IMR-90 (cell line): ENCODE measurements at regions not wholly inside any gene's neighbourhood (a gene's known extent, or its start where the extent isn't known, plus 50 kb on each side); places are given as distances from the start of the nearest gene placed in this dataset.
A peak's percentile ranks its signal among the peaks of the same experiment; 100 is the strongest.

Experiments used
- ATAC-seq: fragments of 200-7000 bp; cut with Tn5 transposase; 2 replicates; pipeline ENCODE4 v1.9.1; 2020; ENCODE audit warnings: low read depth, mild to moderate bottlenecking, moderate library complexity
- BruUV-seq: library from RNA; stranded (reverse); fragments of 400-500 nt; replicated peaks from 2 replicates; lab custom pipeline; 2021; lab: Mats Ljungman, UMichigan
- CTCF ChIA-PET: fragments of 300-600 bp; formaldehyde crosslinking; extraction: SDS; loops from one replicate; lab custom pipeline; 2021; ENCODE audit warnings: antibody characterized with exemption; lab: Yijun Ruan, JAX
- POLR2A ChIA-PET: fragments of 300-600 bp; sonication (Branson Sonifier 250); formaldehyde crosslinking; loops from one replicate; lab custom pipeline; 2022; ENCODE audit warnings: antibody characterized with exemption; ENCODE audit not compliant: unreplicated experiment; lab: Charles Lee
- DNase-seq: peaks from one replicate; pipeline ENCODE4 v3.0.0; 2013
- H2AFZ ChIP-seq: replicated peaks from 2 replicates; pipeline ENCODE3; 2013; ENCODE audit warnings: low read length, mild to moderate bottlenecking; ENCODE audit not compliant: poor library complexity
- H2AK5ac ChIP-seq: 2 replicates; pipeline ENCODE4 v1.6.1; 2013; ENCODE audit warnings: low read depth, low read length, inconsistent platforms
- H2AK9ac ChIP-seq: replicated peaks from 2 replicates; pipeline ENCODE3; 2013; ENCODE audit warnings: mild to moderate bottlenecking, low read depth, low read length, moderate library complexity; ENCODE audit not compliant: poor library complexity
- H2BK120ac ChIP-seq: 2 replicates; pipeline ENCODE4 v1.6.1; 2013; ENCODE audit warnings: low read depth, low read length, inconsistent platforms
- H2BK15ac ChIP-seq: 3 replicates; pipeline ENCODE4 v1.6.1; 2013; ENCODE audit warnings: low read depth, low read length, inconsistent platforms
- H2BK20ac ChIP-seq: 2 replicates; pipeline ENCODE4 v1.6.1; 2013; ENCODE audit warnings: low read depth, mild to moderate bottlenecking, inconsistent platforms, low read length, moderate library complexity
- H2BK5ac ChIP-seq: 2 replicates; pipeline ENCODE4 v1.6.1; 2013; ENCODE audit warnings: mild to moderate bottlenecking, low read depth, low read length, inconsistent platforms; ENCODE audit not compliant: poor library complexity, severe bottlenecking
- H3K14ac ChIP-seq: replicated peaks from 2 replicates; pipeline ENCODE4 v1.6.1; 2013; ENCODE audit warnings: low read depth, low read length, inconsistent platforms
- H3K18ac ChIP-seq: 2 replicates; pipeline ENCODE4 v1.6.1; 2013; ENCODE audit warnings: low read depth, low read length, control low read depth
- H3K23ac ChIP-seq: 2 replicates; pipeline ENCODE4 v1.6.1; 2013; ENCODE audit warnings: low read depth, low read length, inconsistent platforms
- H3K27ac ChIP-seq: 2 replicates; pipeline ENCODE4 v1.5.1; 2013; ENCODE audit warnings: mild to moderate bottlenecking, control low read depth, low read length; ENCODE audit not compliant: insufficient read depth
- H3K27me3 ChIP-seq: 2 replicates; pipeline ENCODE4 v1.6.1; 2013; ENCODE audit warnings: low read length; ENCODE audit not compliant: control insufficient read depth, insufficient read depth
- H3K36me3 ChIP-seq: 2 replicates; pipeline ENCODE4 v1.6.1; 2013; ENCODE audit warnings: low read length, mixed read lengths; ENCODE audit not compliant: control insufficient read depth, insufficient read depth
- H3K4ac ChIP-seq: 2 replicates; pipeline ENCODE4 v1.6.1; 2013; ENCODE audit warnings: low read depth, low read length, inconsistent platforms
- H3K4me1 ChIP-seq: 2 replicates; pipeline ENCODE4 v1.6.1; 2013; ENCODE audit warnings: low read length, mixed read lengths; ENCODE audit not compliant: control insufficient read depth, insufficient read depth
- H3K4me2 ChIP-seq: 2 replicates; pipeline ENCODE4 v1.6.1; 2013; ENCODE audit warnings: low read depth, mild to moderate bottlenecking, control low read depth, low read length, moderate library complexity
- H3K4me3 ChIP-seq: 2 replicates; pipeline ENCODE4 v1.5.1; 2013; ENCODE audit warnings: low read depth, mild to moderate bottlenecking, control low read depth, low read length, moderate library complexity; ENCODE audit not compliant: insufficient read depth
- H3K56ac ChIP-seq: 2 replicates; pipeline ENCODE4 v1.6.1; 2013; ENCODE audit warnings: low read length, inconsistent platforms; ENCODE audit not compliant: insufficient read depth; ENCODE audit errors: extremely low read depth
- H3K79me1 ChIP-seq, 2 experiments: 2 replicates each; pipeline ENCODE4 v1.6.1; 2013; ENCODE audit warnings: low read length in 2 of 2, inconsistent platforms in 1 of 2, low read depth in 1 of 2
- H3K9ac ChIP-seq: 2 replicates; pipeline ENCODE4 v1.6.1; 2013; ENCODE audit warnings: low read depth, low read length, control low read depth
- H3K9me1 ChIP-seq: 2 replicates; pipeline ENCODE4 v1.6.1; 2013; ENCODE audit warnings: low read length, inconsistent platforms; ENCODE audit not compliant: insufficient read depth
- H3K9me3 ChIP-seq: 2 replicates; pipeline ENCODE4 v1.6.1; 2013; ENCODE audit warnings: low read length; ENCODE audit not compliant: control insufficient read depth, insufficient read depth
- H4K20me1 ChIP-seq: 2 replicates; pipeline ENCODE4 v1.6.1; 2013; ENCODE audit warnings: low read length, inconsistent platforms; ENCODE audit not compliant: insufficient read depth
- H4K5ac ChIP-seq: 2 replicates; pipeline ENCODE4 v1.6.1; 2013; ENCODE audit warnings: mild to moderate bottlenecking, low read depth, low read length, control low read depth
- H4K8ac ChIP-seq, 2 experiments: 2 replicates each; pipeline ENCODE4 v1.6.1; 2013; ENCODE audit warnings: low read depth in 2 of 2, low read length in 2 of 2, control low read depth in 1 of 2, inconsistent platforms in 1 of 2
- H4K91ac ChIP-seq: 2 replicates; pipeline ENCODE4 v1.6.1; 2013; ENCODE audit warnings: low read depth, low read length, inconsistent platforms; ENCODE audit not compliant: insufficient read depth
- CEBPB ChIP-seq: IDR thresholded peaks from 2 replicates; pipeline ENCODE4 v1.6.1; 2012; ENCODE audit warnings: low read depth, low read length, improper control_type of control experiment
- MXI1 ChIP-seq: IDR thresholded peaks from 2 replicates; pipeline ENCODE4 v1.6.1; 2012; ENCODE audit warnings: low read depth, mild to moderate bottlenecking, low read length, moderate library complexity, borderline replicate concordance
- WGBS, 2 experiments: methylation state at CpG; one replicate each; pipeline versions ENCODE4 v1.1.5 to v1.1.7; 2013; ENCODE audit warnings: missing lambda C conversion rate in 2 of 2; ENCODE audit not compliant: insufficient read length in 1 of 2; ENCODE audit errors: extremely low coverage in 2 of 2; 5-methylcytosine and 5-hydroxymethylcytosine counted together
- dilution Hi-C: fragments of 300-500 bp; cut with HindIII; formaldehyde crosslinking; loops from one replicate; pipeline ENCODE4 v1.14.3; 2018; ENCODE audit warnings: low sequenced_read_pairs; ENCODE audit not compliant: unreplicated experiment
- in situ Hi-C: fragments of 300-500 bp; cut with MboI; formaldehyde crosslinking; loops from 3 replicates; pipeline ENCODE4 v1.14.3; 2019; ENCODE audit warnings: low sequenced_read_pairs, inconsistent platforms, mixed read lengths
- intact Hi-C: fragments of 100-400 bp; cut with micrococcal nuclease; formaldehyde crosslinking; loops from 2 replicates; pipeline ENCODE4 v1.10.0; 2022

DNA sequence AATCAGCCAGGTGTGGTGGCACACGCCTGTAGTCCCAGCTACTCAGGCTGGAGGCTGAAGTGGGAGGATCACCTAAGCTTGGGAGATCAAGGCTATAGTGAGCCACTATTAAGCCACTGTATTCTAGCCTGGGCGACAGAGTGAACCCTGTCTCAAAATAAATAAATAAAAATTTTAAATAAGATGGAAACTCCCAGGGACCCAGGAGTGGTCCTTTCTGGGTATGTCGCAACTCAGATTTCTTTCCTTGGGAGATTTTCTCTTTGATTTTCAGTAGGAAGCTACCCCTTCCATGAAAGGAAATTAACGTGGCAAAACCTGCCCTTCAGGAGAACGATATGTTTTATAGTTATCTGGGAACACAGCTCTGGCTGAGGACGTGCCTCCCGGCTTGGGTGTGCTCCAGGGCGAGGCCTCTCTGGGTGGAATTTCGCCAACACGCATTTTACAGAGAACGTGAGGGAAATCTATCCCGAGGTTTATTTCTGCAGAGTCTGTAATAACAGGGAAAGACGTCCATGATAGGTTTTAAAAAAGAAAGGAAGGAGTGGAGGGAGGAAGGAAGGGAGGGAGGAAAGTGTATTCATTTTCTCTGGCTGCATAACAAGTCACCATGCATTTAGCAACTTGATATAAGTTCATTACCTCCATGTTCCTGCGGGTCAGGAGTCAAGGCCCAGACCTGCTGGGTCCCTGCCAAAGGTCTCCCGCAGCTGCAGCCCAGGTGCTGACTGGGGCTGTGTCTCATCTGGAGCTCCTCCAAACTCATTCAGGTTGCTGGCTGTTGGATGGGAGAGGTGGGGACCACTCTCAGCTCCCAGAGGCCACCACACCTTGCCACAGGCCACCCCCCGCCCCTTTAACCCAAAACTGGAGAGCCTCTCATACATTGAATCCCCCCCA lies 80.6 kb upstream of the GSC start:
- in situ Hi-C loops = no loop called here
- H4K8ac ChIP-seq = no peak overlapping the region
- H3K4ac ChIP-seq = no peak overlapping the region
- no TSS peak for BruUV-seq
- H2AK5ac ChIP-seq = no peak overlapping the region
- no peak overlapping the region for H3K56ac ChIP-seq
- H2BK5ac ChIP-seq = no peak overlapping the region
- H3K9me3 ChIP-seq = peaks cover 16% of the 10 kb centered on the region
- H3K9me1 ChIP-seq = no peaks in the 10 kb centered on the region
- H2BK15ac ChIP-seq = no peak overlapping the region
- POLR2A ChIA-PET = no interaction called here
- H3K4me2 ChIP-seq = no peak overlapping the region
- no peaks in the 10 kb centered on the region for H4K20me1 ChIP-seq
- no peak overlapping the region for H4K91ac ChIP-seq
- DNase-seq = no peak
- TF ChIP-seq CEBPB (0 out of 2 replicates have a peak, but pooled peaks have one; percentile 17), MXI1 (no peak)
- H3K4me1 ChIP-seq = no peaks in the 10 kb centered on the region
- H3K27ac ChIP-seq = no peak overlapping the region
- H3K14ac ChIP-seq = no peak overlapping the region
- no peak overlapping the region for H3K23ac ChIP-seq
- H4K5ac ChIP-seq = no peak overlapping the region
- no peaks in the 10 kb centered on the region for H3K36me3 ChIP-seq
- H3K9ac ChIP-seq = no peak overlapping the region
- no peak for ATAC-seq
- no peak overlapping the region for H3K18ac ChIP-seq
- WGBS, 2 experiments = no CpG with 5 or more reads among the region's 16 CpGs
- no peaks in the 10 kb centered on the region for H3K27me3 ChIP-seq
- no peak overlapping the region for H2AFZ ChIP-seq
- no peak overlapping the region for H3K4me3 ChIP-seq
- no peak overlapping the region for H2AK9ac ChIP-seq
- intact Hi-C loops = no loop called here
- no peak overlapping the region for H2BK120ac ChIP-seq
- no peak overlapping the region for H2BK20ac ChIP-seq
- dilution Hi-C loops = no loop called here
- CTCF ChIA-PET = interaction anchor here (0.7 kb wide), 1 partner anchor 134 kb away, joined by 3 read pairs; no protein-coding TSS in a partner anchor
- no peaks in the 10 kb centered on the region for H3K79me1 ChIP-seq
